WTC11 (cell line): ENCODE measurements at regions not wholly inside any gene's neighbourhood (a gene's known extent, or its start where the extent isn't known, plus 50 kb on each side); places are given as distances from the start of the nearest gene placed in this dataset.
A peak's percentile ranks its signal among the peaks of the same experiment; 100 is the strongest.

Source experiments
- ATAC-seq: fragments of 200-7000 bp; cut with Tn5 transposase; 2 replicates; pipeline ENCODE4 v1.10.0; 2021; ENCODE audit warnings: mild to moderate bottlenecking, moderate library complexity
- CTCF ChIA-PET: fragments of 300-600 bp; sonication (Branson Sonifier 250); formaldehyde crosslinking; loops from one replicate; lab custom pipeline; 2021; ENCODE audit warnings: antibody characterized with exemption; lab: Charles Lee
- POLR2A ChIA-PET: fragments of 350-600 bp; sonication (Branson Sonifier 250); formaldehyde crosslinking; loops from one replicate; lab custom pipeline; 2021; ENCODE audit warnings: antibody characterized with exemption; lab: Charles Lee
- DNase-seq: peaks from one replicate; pipeline ENCODE4 v3.0.0; 2021; ENCODE audit warnings: low spot score
- H3K27ac Mint-ChIP-seq: 2 replicates; pipeline ENCODE4 v1.8.0; 2021; ENCODE audit warnings: mixed read lengths
- H3K27me3 Mint-ChIP-seq: 2 replicates; pipeline ENCODE4 v1.8.0; 2021; ENCODE audit warnings: low read depth, mild to moderate bottlenecking, moderate library complexity, mixed read lengths
- H3K36me3 Mint-ChIP-seq: 2 replicates; pipeline ENCODE4 v1.8.0; 2021; ENCODE audit warnings: mixed read lengths
- H3K4me1 Mint-ChIP-seq: 2 replicates; pipeline ENCODE4 v1.8.0; 2022; ENCODE audit warnings: mixed read lengths
- H3K4me3 Mint-ChIP-seq: 2 replicates; pipeline ENCODE4 v1.8.0; 2021; ENCODE audit warnings: mild to moderate bottlenecking, moderate library complexity, mixed read lengths
- H3K9me3 Mint-ChIP-seq: 2 replicates; pipeline ENCODE4 v1.8.0; 2021; ENCODE audit warnings: mixed read lengths
- AR ChIP-seq: fragments of 250-450 bp; sonication (Bioruptor Pico); IDR thresholded peaks from 2 replicates; pipeline ENCODE4 v1.9.0; 2021; ENCODE audit warnings: mild to moderate bottlenecking
- ATF6 ChIP-seq: sonication (generic); formaldehyde crosslinking; IDR thresholded peaks from 2 replicates; pipeline ENCODE4 v1.8.1; 2023; ENCODE audit warnings: mild to moderate bottlenecking, missing genetic modification reagents
- CBFB ChIP-seq: sonication (generic); formaldehyde crosslinking; IDR thresholded peaks from 2 replicates; pipeline ENCODE4 v1.8.1; 2022; ENCODE audit warnings: mild to moderate bottlenecking, low read depth, missing genetic modification reagents
- CREB1 ChIP-seq: sonication (generic); formaldehyde crosslinking; IDR thresholded peaks from 2 replicates; pipeline ENCODE4 v1.8.0; 2023; ENCODE audit warnings: mild to moderate bottlenecking, missing genetic modification reagents
- E2F1 ChIP-seq: sonication (generic); formaldehyde crosslinking; IDR thresholded peaks from 2 replicates; pipeline ENCODE4 v1.8.0; 2022; ENCODE audit warnings: mild to moderate bottlenecking, missing genetic modification reagents
- ETV6 ChIP-seq: sonication (generic); formaldehyde crosslinking; IDR thresholded peaks from 2 replicates; pipeline ENCODE4 v1.8.1; 2022; ENCODE audit warnings: mild to moderate bottlenecking, missing genetic modification reagents
- FOXJ3 ChIP-seq: sonication (generic); formaldehyde crosslinking; IDR thresholded peaks from 2 replicates; pipeline ENCODE4 v1.9.0; 2021; ENCODE audit warnings: missing genetic modification reagents, mild to moderate bottlenecking, borderline replicate concordance
- FOXK1 ChIP-seq: sonication (generic); formaldehyde crosslinking; IDR thresholded peaks from 2 replicates; pipeline ENCODE4 v1.8.0; 2022; ENCODE audit warnings: mild to moderate bottlenecking, moderate library complexity, missing genetic modification reagents
- GABPB1 ChIP-seq: sonication (generic); formaldehyde crosslinking; IDR thresholded peaks from 2 replicates; pipeline ENCODE4 v1.8.1; 2023; ENCODE audit warnings: mild to moderate bottlenecking, missing genetic modification reagents
- GRHL2 ChIP-seq: fragments of 250-450 bp; sonication (Bioruptor Pico); IDR thresholded peaks from 2 replicates; pipeline ENCODE4 v1.8.0; 2022; ENCODE audit warnings: mild to moderate bottlenecking, moderate library complexity; ENCODE audit not compliant: insufficient replicate concordance, severe bottlenecking
- GTF2I ChIP-seq: fragments of 250-450 bp; sonication (Bioruptor Pico); conservative IDR thresholded peaks from 2 replicates; pipeline ENCODE4 v1.4.0; 2021; ENCODE audit warnings: mild to moderate bottlenecking
- IRF1 ChIP-seq: sonication (generic); formaldehyde crosslinking; IDR thresholded peaks from 2 replicates; pipeline ENCODE4 v1.8.0; 2023; ENCODE audit warnings: missing genetic modification reagents
- MLX ChIP-seq: sonication (generic); formaldehyde crosslinking; IDR thresholded peaks from 2 replicates; pipeline ENCODE4 v1.8.1; 2023; ENCODE audit warnings: mild to moderate bottlenecking, missing genetic modification reagents, moderate library complexity
- MYBL2 ChIP-seq: sonication (generic); formaldehyde crosslinking; IDR thresholded peaks from 2 replicates; pipeline ENCODE4 v1.8.1; 2023; ENCODE audit warnings: mild to moderate bottlenecking, moderate library complexity, missing genetic modification reagents
- NR1H2 ChIP-seq: sonication (generic); formaldehyde crosslinking; IDR thresholded peaks from 2 replicates; pipeline ENCODE4 v1.9.0; 2021; ENCODE audit warnings: mild to moderate bottlenecking, moderate library complexity, missing genetic modification reagents
- PREB ChIP-seq: sonication (generic); formaldehyde crosslinking; IDR thresholded peaks from 2 replicates; pipeline ENCODE4 v1.8.1; 2022; ENCODE audit warnings: mild to moderate bottlenecking, missing genetic modification reagents, moderate library complexity, borderline replicate concordance
- SMAD4 ChIP-seq: sonication (generic); formaldehyde crosslinking; IDR thresholded peaks from 2 replicates; pipeline ENCODE4 v1.8.0; 2022; ENCODE audit warnings: mild to moderate bottlenecking, missing genetic modification reagents
- SP1 ChIP-seq: sonication (generic); formaldehyde crosslinking; conservative IDR thresholded peaks from 2 replicates; pipeline ENCODE4 v1.8.1; 2022; ENCODE audit warnings: missing genetic modification reagents
- TCF7 ChIP-seq: sonication (generic); formaldehyde crosslinking; IDR thresholded peaks from 2 replicates; pipeline ENCODE4 v1.8.0; 2022; ENCODE audit warnings: mild to moderate bottlenecking, low read depth, missing genetic modification reagents, moderate library complexity
- TP53 ChIP-seq: sonication (generic); formaldehyde crosslinking; IDR thresholded peaks from 2 replicates; pipeline ENCODE4 v1.8.1; 2023; ENCODE audit warnings: mild to moderate bottlenecking, missing genetic modification reagents
- ZBTB21 ChIP-seq: sonication (generic); formaldehyde crosslinking; IDR thresholded peaks from 2 replicates; pipeline ENCODE4 v1.8.1; 2023; ENCODE audit warnings: mild to moderate bottlenecking, missing genetic modification reagents, borderline replicate concordance
- ZMAT4 ChIP-seq: fragments of 250-450 bp; sonication (Bioruptor Pico); IDR thresholded peaks from 2 replicates; pipeline ENCODE4 v1.9.0; 2021; ENCODE audit warnings: mild to moderate bottlenecking
- ZNF121 ChIP-seq: sonication (generic); formaldehyde crosslinking; IDR thresholded peaks from 2 replicates; pipeline ENCODE4 v1.8.0; 2023; ENCODE audit warnings: missing genetic modification reagents
- ZNF317 ChIP-seq: sonication (generic); formaldehyde crosslinking; IDR thresholded peaks from 2 replicates; pipeline ENCODE4 v1.8.1; 2023; ENCODE audit warnings: low read depth, mild to moderate bottlenecking, moderate library complexity, missing genetic modification reagents, borderline replicate concordance
- ZNF416 ChIP-seq: fragments of 250-450 bp; sonication (Bioruptor Pico); IDR thresholded peaks from 2 replicates; pipeline ENCODE4 v1.9.0; 2021; ENCODE audit warnings: mild to moderate bottlenecking, inconsistent platforms

- TF ChIP-seq AR (no peak), FOXJ3 (CRISPR knock-in tag) (no peak), ZMAT4 (no peak)
Observed at GRCh38 chr14:106442857-106443256, 916.5 kb downstream of the TMEM121 start (continued).

GRCh38 chr14:106455026-106455425, 928.6 kb downstream of the TMEM121 start:
- Mint-ChIP-seq H3K4me1 (no peaks in the 10 kb centered on the region), H3K27me3 (peaks cover 6% of the 10 kb centered on the region), H3K9me3 (peaks cover 83% of the 10 kb centered on the region), H3K4me3 (no peak overlapping the region), H3K36me3 (peaks cover 73% of the 10 kb centered on the region), H3K27ac (no peak overlapping the region)
- ChIA-PET CTCF (no interaction called here), POLR2A (no interaction called here)
- DNase-seq (no peak), ATAC-seq (no peak)
- TF ChIP-seq MYBL2 (CRISPR knock-in tag) (no peak), IRF1 (no peak), GABPB1 (no peak), ETV6 (no peak), FOXK1 (no peak), GTF2I (CRISPR knock-in tag) (no peak), ZNF317 (CRISPR knock-in tag) (no peak), CBFB (CRISPR knock-in tag) (no peak), NR1H2 (CRISPR knock-in tag) (no peak), ZBTB21 (CRISPR knock-in tag) (no peak), ZNF416 (no peak), SP1 (CRISPR knock-in tag) (no peak), TCF7 (CRISPR knock-in tag) (no peak), MLX (CRISPR knock-in tag) (no peak), GRHL2 (CRISPR knock-in tag) (no peak)

- POLR2A ChIA-PET, result no interaction called here
- no peaks in the 10 kb centered on the region for H3K4me1 Mint-ChIP-seq
- ATAC-seq (no peak), DNase-seq (peak; percentile 10)
- CTCF ChIA-PET, result no interaction called here
- H3K36me3 Mint-ChIP-seq, result peaks cover 59% of the 10 kb centered on the region
- no peak overlapping the region for H3K4me3 Mint-ChIP-seq
- H3K27ac Mint-ChIP-seq, result no peak overlapping the region
- peaks cover 65% of the 10 kb centered on the region for H3K9me3 Mint-ChIP-seq
- TF ChIP-seq ATF6, result no peak
- TF ChIP-seq CREB1 (CRISPR knock-in tag), result no peak
- no peak for TF ChIP-seq TP53 (CRISPR knock-in tag)
- no peak for TF ChIP-seq ZNF121 (CRISPR knock-in tag)
- TF ChIP-seq SMAD4 (CRISPR knock-in tag), result no peak
- TF ChIP-seq ZMAT4, result no peak
- no peak for TF ChIP-seq E2F1
- no peak for TF ChIP-seq PREB (CRISPR knock-in tag)
- no peak for TF ChIP-seq ZNF317 (CRISPR knock-in tag)
- peaks cover 6% of the 10 kb centered on the region for H3K27me3 Mint-ChIP-seq
Observed at GRCh38 chr14:106459971-106460730, 933.8 kb downstream of the TMEM121 start.
